ENCODE measurements at regions not wholly inside any gene's neighbourhood (a gene's known extent, or its start where the extent isn't known, plus 50 kb on each side); places are given as distances from the start of the nearest gene placed in this dataset.

DNA sequence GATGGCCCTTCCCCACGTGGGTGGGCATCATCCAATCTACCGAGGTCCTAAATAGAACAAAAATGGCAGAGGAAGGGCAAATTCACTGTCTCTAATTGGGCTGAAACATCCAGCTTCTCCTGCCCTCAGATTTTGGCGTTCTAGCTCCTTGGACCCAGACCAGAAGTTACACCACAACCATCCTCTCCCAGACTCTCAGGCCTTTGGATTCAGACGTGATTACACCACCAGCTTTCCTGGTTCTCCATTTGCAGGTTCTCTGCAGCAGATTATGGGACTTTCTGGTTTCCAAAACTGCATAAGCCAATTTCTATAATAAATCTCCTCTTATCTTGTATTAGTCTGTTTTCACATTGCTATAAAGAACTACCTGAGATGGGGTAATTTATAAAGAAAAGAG, 73.6 kb upstream of the STARD4 start:
- TF ChIP-seq, protein P1, sequence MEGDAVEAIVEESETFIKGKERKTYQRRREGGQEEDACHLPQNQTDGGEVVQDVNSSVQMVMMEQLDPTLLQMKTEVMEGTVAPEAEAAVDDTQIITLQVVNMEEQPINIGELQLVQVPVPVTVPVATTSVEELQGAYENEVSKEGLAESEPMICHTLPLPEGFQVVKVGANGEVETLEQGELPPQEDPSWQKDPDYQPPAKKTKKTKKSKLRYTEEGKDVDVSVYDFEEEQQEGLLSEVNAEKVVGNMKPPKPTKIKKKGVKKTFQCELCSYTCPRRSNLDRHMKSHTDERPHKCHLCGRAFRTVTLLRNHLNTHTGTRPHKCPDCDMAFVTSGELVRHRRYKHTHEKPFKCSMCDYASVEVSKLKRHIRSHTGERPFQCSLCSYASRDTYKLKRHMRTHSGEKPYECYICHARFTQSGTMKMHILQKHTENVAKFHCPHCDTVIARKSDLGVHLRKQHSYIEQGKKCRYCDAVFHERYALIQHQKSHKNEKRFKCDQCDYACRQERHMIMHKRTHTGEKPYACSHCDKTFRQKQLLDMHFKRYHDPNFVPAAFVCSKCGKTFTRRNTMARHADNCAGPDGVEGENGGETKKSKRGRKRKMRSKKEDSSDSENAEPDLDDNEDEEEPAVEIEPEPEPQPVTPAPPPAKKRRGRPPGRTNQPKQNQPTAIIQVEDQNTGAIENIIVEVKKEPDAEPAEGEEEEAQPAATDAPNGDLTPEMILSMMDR (IDR thresholded peaks at IDR 0.05) = no peak
- TF ChIP-seq POLR2A (IDR thresholded peaks at IDR 0.05) = no peak
